ENCODE measurements at regions not wholly inside any gene's neighbourhood (a gene's known extent, or its start where the extent isn't known, plus 50 kb on each side); places are given as distances from the start of the nearest gene placed in this dataset.

GRCh38 chr7:145696071-145696470 is 420.5 kb upstream of the CNTNAP2 start:
- H3K9me3 ChIP-seq (ENCODE audit: control insufficient read depth in 1 of 2, insufficient read depth in 1 of 2, low read depth in 1 of 2, low read length in 2 of 2), result peaks cover 7 to 18% of the 10 kb centered on the region in 2 experiments; a peak in 2 of 4 replicates
- CTCF ChIA-PET, result no interaction called here

More at GRCh38 chr7:145696071-145696470, 420.5 kb upstream of the CNTNAP2 start:
- Histone ChIP-seq H3K79me2 (ENCODE audit: insufficient read depth, low read length) (no peaks in the 10 kb centered on the region), H3K27ac (ENCODE audit: low read depth, low read length) (no peak overlapping the region), H3K36me3 (ENCODE audit: control insufficient read depth in 1 of 2, insufficient read depth in 2 of 2, low read length in 2 of 2) (no peaks in the 10 kb centered on the region), H3K27me3 (ENCODE audit: insufficient read depth, low read length) (no peaks in the 10 kb centered on the region), H4K20me1 (ENCODE audit: insufficient read depth) (no peaks in the 10 kb centered on the region), H3K4me1 (ENCODE audit: control insufficient read depth in 1 of 2, insufficient read depth in 2 of 2, low read length in 2 of 2) (no peaks in the 10 kb centered on the region), H2AFZ (ENCODE audit: low read depth, low read length, poor library complexity, severe bottlenecking) (no peak overlapping the region), H3K9ac (ENCODE audit: low read length) (no peak overlapping the region), H3K9me2 (ENCODE audit: insufficient read depth) (no peaks in the 10 kb centered on the region), H3K4me2 (ENCODE audit: low read length) (no peak overlapping the region), H3K4me3 (replicated peaks in 1 of 2; ENCODE audit: low read depth in 1 of 2, low read length in 2 of 2) (no peak overlapping the region)
- ChIA-PET RAD21 (ENCODE audit: low non-redundant PET in 1 of 2, low total read pairs in 2 of 2, uncharacterized antibody in 2 of 2, unreplicated experiment in 2 of 2) (no interaction called here), POLR2A (no interaction called here)
- TF ChIP-seq EGR1 (IDR thresholded peaks at IDR 0.05; ENCODE audit: low read depth), result no peak
- TF ChIP-seq YY1 (IDR thresholded peaks at IDR 0.05; ENCODE audit: extremely low read depth, insufficient replicate concordance, low read depth, low read length), result no peak
- TF ChIP-seq RAD21 (IDR thresholded peaks at IDR 0.05; ENCODE audit: low read depth), result no peak
- no peak for TF ChIP-seq SRF (IDR thresholded peaks at IDR 0.05; ENCODE audit: low read depth)
- no peak for TF ChIP-seq ZNF274 (IDR thresholded peaks at IDR 0.05; ENCODE audit: low read depth, low read length)
- no peak for TF ChIP-seq JUND (IDR thresholded peaks at IDR 0.05)
- TF ChIP-seq ELF1 (IDR thresholded peaks at IDR 0.05; ENCODE audit: borderline replicate concordance, low read depth), result no peak
- no peak for TF ChIP-seq POLR2A (IDR thresholded peaks at IDR 0.05; ENCODE audit: borderline replicate concordance, extremely low read depth, insufficient read depth, insufficient read length)
- TF ChIP-seq CEBPB (IDR thresholded peaks at IDR 0.05; ENCODE audit: low read depth), result no peak
- no peak for TF ChIP-seq FOSL1 (IDR thresholded peaks at IDR 0.05; ENCODE audit: low read depth)
- no peak for TF ChIP-seq MAX (IDR thresholded peaks at IDR 0.05)
- no peak for TF ChIP-seq ATF3 (IDR thresholded peaks at IDR 0.05)
- no peak for TF ChIP-seq EZH2 (IDR thresholded peaks at IDR 0.05)
- TF ChIP-seq REST (IDR thresholded peaks at IDR 0.05; ENCODE audit: low read depth), result no peak
- TF ChIP-seq EZH2phosphoT487 (IDR thresholded peaks at IDR 0.05; ENCODE audit: borderline replicate concordance), result no peak
- no peak for TF ChIP-seq CBX3 (IDR thresholded peaks at IDR 0.05; ENCODE audit: low read depth)
- no peak for TF ChIP-seq SP1 (IDR thresholded peaks at IDR 0.05; ENCODE audit: low read depth)
- TF ChIP-seq ZFX (IDR thresholded peaks at IDR 0.05), result no peak
- TF ChIP-seq ZBTB33 (IDR thresholded peaks at IDR 0.05; ENCODE audit: extremely low read depth, insufficient replicate concordance, low read length), result no peak
- DNase-seq (ENCODE audit: low read depth, low spot score) (no peak), ATAC-seq (no peak)
- intact Hi-C loops (cut with micrococcal nuclease), result no loop called here
- BruUV-seq (replicated peaks), result no TSS peak

All from HCT116 (cell line).